GM20000 (cell line): ENCODE measurements at regions not wholly inside any gene's neighbourhood (a gene's known extent, or its start where the extent isn't known, plus 50 kb on each side); places are given as distances from the start of the nearest gene placed in this dataset.

Experiments
- DNase-seq: peaks from one replicate; pipeline ENCODE4 v3.0.0; 2012; ENCODE audit warnings: low spot score
- TF ChIP-seq, protein P1 (sequence below): IDR thresholded peaks from 2 replicates; pipeline ENCODE4 v1.5.1; 2012; ENCODE audit warnings: mild to moderate bottlenecking, control low read depth; ENCODE audit errors: extremely low read depth, missing control alignments

DNA sequence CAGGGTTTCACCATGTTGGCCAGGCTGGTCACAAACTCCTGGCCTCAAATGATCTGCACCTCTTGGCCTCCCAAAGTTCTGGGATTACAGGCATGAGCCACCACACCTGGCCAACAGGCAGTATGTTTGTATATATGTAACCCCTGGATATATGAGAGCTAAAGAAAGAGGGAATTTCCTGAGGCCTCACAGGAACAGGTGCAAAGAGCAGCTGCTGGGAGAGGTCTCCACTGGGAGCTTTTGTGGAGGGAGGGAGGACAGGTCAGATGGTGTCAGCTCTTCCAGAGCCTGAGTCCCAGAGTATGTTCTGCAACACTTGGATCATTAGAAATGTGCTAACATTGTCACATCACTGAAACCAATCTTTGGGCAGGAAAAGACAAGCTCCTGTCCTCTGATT lies 110.1 kb upstream of the KIF5B start:
- DNase-seq, result no peak
- TF ChIP-seq, protein P1, sequence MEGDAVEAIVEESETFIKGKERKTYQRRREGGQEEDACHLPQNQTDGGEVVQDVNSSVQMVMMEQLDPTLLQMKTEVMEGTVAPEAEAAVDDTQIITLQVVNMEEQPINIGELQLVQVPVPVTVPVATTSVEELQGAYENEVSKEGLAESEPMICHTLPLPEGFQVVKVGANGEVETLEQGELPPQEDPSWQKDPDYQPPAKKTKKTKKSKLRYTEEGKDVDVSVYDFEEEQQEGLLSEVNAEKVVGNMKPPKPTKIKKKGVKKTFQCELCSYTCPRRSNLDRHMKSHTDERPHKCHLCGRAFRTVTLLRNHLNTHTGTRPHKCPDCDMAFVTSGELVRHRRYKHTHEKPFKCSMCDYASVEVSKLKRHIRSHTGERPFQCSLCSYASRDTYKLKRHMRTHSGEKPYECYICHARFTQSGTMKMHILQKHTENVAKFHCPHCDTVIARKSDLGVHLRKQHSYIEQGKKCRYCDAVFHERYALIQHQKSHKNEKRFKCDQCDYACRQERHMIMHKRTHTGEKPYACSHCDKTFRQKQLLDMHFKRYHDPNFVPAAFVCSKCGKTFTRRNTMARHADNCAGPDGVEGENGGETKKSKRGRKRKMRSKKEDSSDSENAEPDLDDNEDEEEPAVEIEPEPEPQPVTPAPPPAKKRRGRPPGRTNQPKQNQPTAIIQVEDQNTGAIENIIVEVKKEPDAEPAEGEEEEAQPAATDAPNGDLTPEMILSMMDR, result no peak

DNA sequence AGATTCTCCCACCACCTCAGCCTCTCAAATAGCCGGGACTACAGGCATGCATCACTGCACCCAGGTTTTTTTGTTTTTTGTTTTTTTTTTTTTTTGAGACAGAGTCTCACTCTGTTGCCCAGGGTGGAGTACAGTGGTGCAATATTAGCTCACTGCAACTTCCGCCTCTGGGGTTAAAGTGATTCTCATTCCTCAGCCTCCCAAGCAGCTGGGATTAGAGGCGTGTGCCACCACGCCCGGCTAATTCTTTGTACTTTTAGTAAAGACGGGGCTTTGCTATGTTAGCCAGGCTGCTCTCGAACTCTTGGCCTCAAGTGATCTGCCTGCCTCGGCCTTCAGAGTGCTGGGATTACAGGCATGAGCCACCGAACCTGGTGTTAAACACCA lies 107.5 kb upstream of the KIF5B start:
- DNase-seq, result no peak
- TF ChIP-seq, protein P1, result no peak

DNA sequence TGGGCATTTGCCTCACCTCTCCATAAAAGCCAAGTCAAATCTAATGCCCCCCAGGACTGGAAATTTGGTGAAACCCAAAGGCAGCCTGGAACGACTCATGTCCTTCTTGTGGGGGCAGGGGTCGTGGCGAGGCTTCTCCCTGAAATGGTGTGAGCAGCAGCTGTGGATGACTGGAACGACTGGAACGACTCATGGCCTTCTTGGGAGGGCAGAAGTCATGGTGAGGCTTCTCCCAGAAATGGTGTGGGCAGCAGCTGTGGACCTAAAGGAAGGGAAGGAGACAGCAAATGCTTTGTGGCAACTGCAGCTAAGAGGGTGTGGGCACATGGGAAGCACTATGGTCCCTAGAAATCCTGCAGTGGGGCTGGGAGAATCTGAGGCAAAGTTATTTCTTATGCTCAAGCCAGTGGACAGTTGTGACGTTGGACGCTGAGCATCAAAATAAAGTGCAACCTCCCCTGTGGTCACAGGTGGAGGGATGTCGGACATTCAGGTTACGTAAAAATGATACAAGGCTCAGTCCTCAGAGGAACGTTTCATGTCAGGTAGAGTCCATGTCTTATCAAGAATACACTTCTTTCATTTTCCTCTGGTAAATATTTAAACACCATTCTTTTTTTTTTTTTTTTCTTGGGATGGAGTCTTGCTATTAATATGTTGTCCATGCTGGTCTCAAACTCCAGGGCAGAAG lies 107.0 kb upstream of the KIF5B start:
- TF ChIP-seq, protein P1, result no peak
- DNase-seq, result no peak

DNA sequence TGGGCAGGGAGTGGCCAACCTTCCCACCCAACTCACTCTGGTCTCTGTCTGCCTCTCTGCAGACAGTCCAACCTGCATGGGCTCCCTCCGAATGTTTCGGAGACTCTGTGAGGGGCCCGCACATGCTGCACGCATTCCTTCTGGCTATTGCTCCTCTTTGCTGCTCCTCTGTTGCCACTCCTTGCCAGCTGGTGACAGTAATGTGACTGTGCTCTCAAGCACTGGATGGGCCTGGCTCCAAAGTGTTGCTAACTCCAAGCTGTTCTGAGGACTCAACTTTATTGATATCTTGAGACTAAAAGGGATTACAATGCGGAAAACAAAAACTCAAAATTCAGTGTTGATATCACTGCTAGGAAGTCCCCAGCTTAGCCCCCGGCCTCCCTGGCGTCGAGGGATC lies 105.4 kb upstream of the KIF5B start:
- TF ChIP-seq, protein P1, result no peak
- DNase-seq, result no peak

DNA sequence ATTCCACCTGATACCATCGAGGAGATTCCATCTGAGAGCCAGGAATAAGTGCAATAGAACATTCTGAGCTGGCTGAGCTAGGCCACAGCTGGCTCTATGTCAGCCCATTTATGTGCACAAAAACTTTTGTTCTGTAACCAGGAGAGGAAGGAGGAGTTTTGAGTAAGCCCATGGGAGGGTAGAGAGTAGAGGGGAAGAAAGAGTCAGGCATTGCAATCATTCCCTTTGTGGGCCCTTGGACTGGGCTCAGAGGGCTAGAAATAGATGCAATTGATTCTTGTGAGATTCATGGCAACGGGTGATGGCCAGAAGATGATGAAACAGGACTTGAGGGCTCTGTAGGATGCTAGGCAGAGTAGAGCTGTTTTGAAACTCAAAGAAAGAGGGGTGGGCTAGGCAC lies 104.6 kb upstream of the KIF5B start:
- no peak for DNase-seq
- TF ChIP-seq, protein P1, result no peak

DNA sequence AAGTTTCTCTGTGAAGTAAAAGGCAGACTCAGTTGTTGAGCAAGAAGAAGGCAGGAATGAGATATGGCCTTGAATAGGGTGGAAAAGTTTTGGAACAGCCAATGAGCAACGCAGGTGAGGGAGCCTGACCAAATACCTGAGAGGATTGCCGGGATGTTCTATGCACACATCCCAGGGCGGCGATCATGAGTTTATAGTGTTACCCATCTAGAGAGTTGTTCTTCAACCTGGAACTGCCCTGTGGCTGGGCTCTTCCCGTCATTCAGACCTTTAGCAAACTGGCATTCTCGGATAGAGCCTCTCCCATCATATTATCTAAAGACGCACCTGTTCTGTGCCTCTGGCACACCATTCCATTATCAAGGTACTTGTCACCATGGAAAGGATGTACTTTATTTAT lies 103.0 kb upstream of the KIF5B start:
- TF ChIP-seq, protein P1, result no peak
- no peak for DNase-seq

DNA sequence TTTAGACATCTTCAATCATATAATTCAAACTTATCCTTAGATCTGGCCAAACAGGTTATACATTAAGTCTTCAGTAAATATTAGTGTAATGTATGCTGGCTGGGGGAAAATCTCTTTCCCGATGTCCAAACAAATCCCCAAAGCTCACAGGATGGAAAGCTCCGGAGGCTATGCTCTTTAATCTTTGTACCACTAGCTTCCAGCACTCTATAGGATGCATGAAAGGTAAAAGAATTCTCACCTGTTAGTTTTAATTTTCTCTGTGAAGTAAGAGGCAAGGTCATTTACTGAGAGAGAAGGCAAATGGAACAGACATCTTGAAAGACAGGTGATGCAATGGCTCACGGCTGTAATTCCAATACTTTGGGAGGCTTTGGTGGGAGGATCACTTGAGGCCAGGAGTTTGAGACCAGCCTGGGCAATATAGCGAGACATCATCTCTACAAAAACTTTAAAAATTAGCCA lies 99.8 kb upstream of the KIF5B start:
- TF ChIP-seq, protein P1, result no peak

More for the DNA sequence above, 99.8 kb upstream of the KIF5B start:
- no peak for DNase-seq
